ENCODE measurements at regions not wholly inside any gene's neighbourhood (a gene's known extent, or its start where the extent isn't known, plus 50 kb on each side); places are given as distances from the start of the nearest gene placed in this dataset.
"Not testable (repeated sequence)": the region's sequence is repeated elsewhere in the genome, so short reads cannot be mapped to it uniquely, and the experiment has no call there.

- DNase-seq: no peak
Observed at GRCh38 chr10:36764823-36765222, 360.6 kb upstream of the ANKRD30A start.

GRCh38 chr10:36761121-36761520, 364.3 kb upstream of the ANKRD30A start:
- no peak for DNase-seq

GRCh38 chr10:36759141-36759805, 366.1 kb upstream of the ANKRD30A start:
- DNase-seq: no peak

- DNase-seq: no peak
Observed at GRCh38 chr10:36748128-36748871, 377.1 kb upstream of the ANKRD30A start.

GRCh38 chr10:36739884-36740445, 385.4 kb upstream of the ANKRD30A start:
- no peak for DNase-seq

- no peak for DNase-seq
Observed at GRCh38 chr10:36738738-36739431, 386.5 kb upstream of the ANKRD30A start.

- no peak for DNase-seq
Observed at GRCh38 chr10:36736311-36736710, 389.1 kb upstream of the ANKRD30A start.

- DNase-seq: not testable (repeated sequence)
Observed at GRCh38 chr10:36734590-36734989, 390.8 kb upstream of the ANKRD30A start.

GRCh38 chr10:36730316-36730715, 395.1 kb upstream of the ANKRD30A start:
- no peak for DNase-seq

GRCh38 chr10:36728626-36729025, 396.8 kb upstream of the ANKRD30A start:
- DNase-seq: no peak

- DNase-seq: peak; percentile 40
Observed at GRCh38 chr10:36725581-36726520, 399.5 kb upstream of the ANKRD30A start.

- no peak for DNase-seq
Observed at GRCh38 chr10:36722777-36723176, 402.6 kb upstream of the ANKRD30A start.

GRCh38 chr10:36721871-36722270, 403.5 kb upstream of the ANKRD30A start:
- DNase-seq: no peak

GRCh38 chr10:36720895-36721294, 404.5 kb upstream of the ANKRD30A start:
- no peak for DNase-seq

GRCh38 chr10:36717118-36717517, 408.3 kb upstream of the ANKRD30A start:
- DNase-seq: no peak

- DNase-seq: no peak
Observed at GRCh38 chr10:36716291-36716690, 409.1 kb upstream of the ANKRD30A start.

GRCh38 chr10:36712695-36713094, 412.7 kb upstream of the ANKRD30A start:
- no peak for DNase-seq

GRCh38 chr10:36711361-36711760, 414.0 kb upstream of the ANKRD30A start:
- no peak for DNase-seq

GRCh38 chr10:36704124-36704523, 421.3 kb upstream of the ANKRD30A start:
- no peak for DNase-seq

GRCh38 chr10:36703179-36703578, 422.2 kb upstream of the ANKRD30A start:
- DNase-seq: no peak

- no peak for DNase-seq
Observed at GRCh38 chr10:36700123-36700522, 425.3 kb upstream of the ANKRD30A start.

GRCh38 chr10:36692759-36693158, 432.6 kb upstream of the ANKRD30A start:
- DNase-seq: no peak

Data from RPMI8226 (cell line).